Duodenal mucosa (tissue), 2 donors: ENCODE measurements at regions not wholly inside any gene's neighbourhood (a gene's known extent, or its start where the extent isn't known, plus 50 kb on each side); places are given as distances from the start of the nearest gene placed in this dataset.

Experiments used
- H3K27ac ChIP-seq: one replicate; pipeline ENCODE4 v1.7.0; 2013; ENCODE audit warnings: low read depth, low read length
- H3K27me3 ChIP-seq, 2 donors: one replicate each; pipeline ENCODE4 v1.7.0; 2013; ENCODE audit warnings: low read length in 2 of 2, control low read depth in 1 of 2; ENCODE audit not compliant: insufficient read depth in 2 of 2, control insufficient read depth in 1 of 2
- H3K36me3 ChIP-seq, 2 donors: one replicate each; pipeline ENCODE4 v1.7.0; 2013; ENCODE audit warnings: low read length in 2 of 2, control low read depth in 1 of 2; ENCODE audit not compliant: insufficient read depth in 2 of 2, control insufficient read depth in 1 of 2
- H3K4me1 ChIP-seq, 2 donors: one replicate each; pipeline ENCODE4 v1.7.0; 2013; ENCODE audit warnings: low read length in 2 of 2, control low read depth in 1 of 2; ENCODE audit not compliant: insufficient read depth in 2 of 2, control insufficient read depth in 1 of 2
- H3K4me3 ChIP-seq, 2 donors: one replicate each; pipeline ENCODE4 v1.7.0; 2013; ENCODE audit warnings: low read length in 2 of 2, low read depth in 1 of 2
- H3K9ac ChIP-seq, 2 donors: one replicate each; pipeline ENCODE4 v1.7.0; 2013; ENCODE audit warnings: low read length in 2 of 2, low read depth in 1 of 2
- H3K9me3 ChIP-seq, 2 donors: one replicate each; pipeline ENCODE4 v1.7.0; 2013; ENCODE audit warnings: low read length in 2 of 2, control low read depth in 1 of 2; ENCODE audit not compliant: control insufficient read depth in 1 of 2

DNA sequence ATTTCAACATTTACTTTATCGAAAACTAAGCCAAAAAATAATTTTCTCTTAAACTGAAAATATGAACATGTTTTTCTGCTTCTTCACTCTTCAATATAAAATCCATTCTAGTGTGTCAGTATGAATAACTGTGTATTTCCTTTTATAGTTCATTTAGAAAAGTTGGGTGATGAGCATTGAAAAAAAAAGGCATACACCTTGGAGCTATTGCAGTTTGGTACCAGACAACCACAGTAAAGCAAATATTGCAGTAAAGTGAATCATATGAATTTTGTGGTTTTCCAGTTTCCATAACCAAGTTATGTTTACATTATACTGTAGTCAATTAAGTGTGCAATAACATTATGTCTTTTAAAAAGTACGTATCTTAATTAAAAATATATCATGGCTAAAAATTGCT lies 195.0 kb upstream of the FOXG1 start:
- Histone ChIP-seq H3K4me3 (no peak overlapping the region), H3K9ac (no peak overlapping the region), H3K27ac (no peak overlapping the region), H3K9me3 (peaks cover 7 to 15% of the 10 kb centered on the region in 2 donors), H3K27me3 (no peaks in the 10 kb centered on the region), H3K36me3 (no peaks in the 10 kb centered on the region), H3K4me1 (no peaks in the 10 kb centered on the region)

DNA sequence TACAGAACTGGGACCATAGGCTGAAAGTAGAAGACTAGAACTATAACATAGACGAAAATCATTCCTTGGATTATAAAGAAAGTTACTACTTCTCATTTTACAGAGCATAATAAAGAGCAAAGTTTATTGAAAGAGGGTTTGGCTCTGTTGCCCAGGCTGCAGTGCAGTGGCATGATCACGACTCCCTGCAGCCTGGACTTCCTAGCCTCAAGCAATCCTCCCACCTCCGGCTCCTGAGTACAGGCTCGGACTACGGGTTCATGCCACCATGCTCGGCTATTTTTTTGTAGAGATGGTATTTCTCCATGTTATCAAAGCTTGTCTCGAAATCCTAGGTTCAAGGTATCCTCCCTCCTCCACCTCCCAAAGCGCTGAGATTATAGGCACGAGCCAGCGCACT lies 190.1 kb upstream of the FOXG1 start:
- H3K9ac ChIP-seq: no peak overlapping the region
- no peak overlapping the region for H3K27ac ChIP-seq
- peaks cover 9 to 15% of the 10 kb centered on the region in 2 donors for H3K9me3 ChIP-seq
- H3K4me3 ChIP-seq: no peak overlapping the region
- no peaks in the 10 kb centered on the region for H3K36me3 ChIP-seq
- no peaks in the 10 kb centered on the region for H3K4me1 ChIP-seq
- H3K27me3 ChIP-seq: no peaks in the 10 kb centered on the region

DNA sequence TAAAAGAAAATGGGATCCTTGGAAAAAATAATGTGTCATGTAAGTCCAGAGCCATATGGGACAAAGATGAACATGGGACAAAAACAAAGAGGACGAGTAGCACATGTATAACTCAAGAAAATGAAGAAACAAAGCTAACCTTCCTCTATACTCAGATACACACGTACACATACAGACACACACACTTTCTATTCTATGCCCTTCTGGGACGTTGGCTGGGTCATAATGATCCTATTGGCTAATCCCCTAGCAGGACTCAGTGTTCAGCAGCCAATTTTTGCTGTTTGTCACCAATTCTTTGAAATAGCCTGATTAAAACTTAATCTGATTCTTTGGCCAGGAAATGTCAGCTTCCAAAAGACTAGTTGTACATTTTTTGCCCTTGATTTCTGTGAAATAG lies 189.4 kb upstream of the FOXG1 start:
- Histone ChIP-seq H3K27ac (no peak overlapping the region), H3K9me3 (peaks cover 9 to 11% of the 10 kb centered on the region in 2 donors), H3K9ac (no peak overlapping the region), H3K4me3 (no peak overlapping the region), H3K4me1 (no peaks in the 10 kb centered on the region), H3K36me3 (no peaks in the 10 kb centered on the region), H3K27me3 (no peaks in the 10 kb centered on the region)

GRCh38 chr14:28577711-28578131 lies 188.9 kb upstream of the FOXG1 start:
- Histone ChIP-seq H3K4me1 (no peaks in the 10 kb centered on the region), H3K4me3 (no peak overlapping the region), H3K27me3 (no peaks in the 10 kb centered on the region), H3K9ac (no peak overlapping the region), H3K27ac (no peak overlapping the region), H3K36me3 (no peaks in the 10 kb centered on the region), H3K9me3 (peaks cover 6 to 9% of the 10 kb centered on the region in 2 donors)

- H3K36me3 ChIP-seq: no peaks in the 10 kb centered on the region
- no peak overlapping the region for H3K9ac ChIP-seq
- H3K27me3 ChIP-seq: no peaks in the 10 kb centered on the region
- peaks cover 4 to 7% of the 10 kb centered on the region in 2 donors for H3K9me3 ChIP-seq
- no peaks in the 10 kb centered on the region for H3K4me1 ChIP-seq
- H3K27ac ChIP-seq: no peak overlapping the region
- no peak overlapping the region for H3K4me3 ChIP-seq
These were observed 181.6 kb upstream of the FOXG1 start for GRCh38 chr14:28584951-28585350.

GRCh38 chr14:28589792-28590191 lies 176.8 kb upstream of the FOXG1 start:
- H3K4me1 ChIP-seq: no peaks in the 10 kb centered on the region
- H3K27me3 ChIP-seq: no peaks in the 10 kb centered on the region
- no peaks in the 10 kb centered on the region for H3K36me3 ChIP-seq
- H3K9ac ChIP-seq: no peak overlapping the region
- H3K4me3 ChIP-seq: no peak overlapping the region
- H3K9me3 ChIP-seq: peaks cover 4 to 6% of the 10 kb centered on the region in 2 donors
- H3K27ac ChIP-seq: no peak overlapping the region

DNA sequence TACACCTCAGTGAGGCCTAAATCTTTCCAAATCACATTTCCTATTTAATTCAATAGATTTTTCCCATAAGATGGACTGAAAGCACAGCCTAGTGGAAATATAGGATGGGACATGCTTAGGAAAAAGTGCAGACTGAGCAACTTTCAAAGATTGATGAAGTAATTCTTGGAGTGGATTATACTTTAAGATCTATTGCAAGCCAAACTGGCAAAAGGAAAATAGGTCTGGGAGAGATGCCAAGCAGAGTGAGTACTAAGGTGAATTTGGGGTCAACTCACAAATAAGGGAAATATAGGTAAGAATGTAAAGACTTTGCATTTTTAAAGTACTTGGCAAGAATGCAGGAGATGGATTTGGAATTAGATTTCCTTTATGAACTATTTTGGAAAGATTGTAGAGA lies 170.2 kb upstream of the FOXG1 start:
- Histone ChIP-seq H3K36me3 (no peaks in the 10 kb centered on the region), H3K27me3 (no peaks in the 10 kb centered on the region), H3K9me3 (peaks cover 0 to 4% of the 10 kb centered on the region in 2 donors), H3K9ac (no peak overlapping the region), H3K4me1 (no peaks in the 10 kb centered on the region), H3K27ac (no peak overlapping the region), H3K4me3 (no peak overlapping the region)

DNA sequence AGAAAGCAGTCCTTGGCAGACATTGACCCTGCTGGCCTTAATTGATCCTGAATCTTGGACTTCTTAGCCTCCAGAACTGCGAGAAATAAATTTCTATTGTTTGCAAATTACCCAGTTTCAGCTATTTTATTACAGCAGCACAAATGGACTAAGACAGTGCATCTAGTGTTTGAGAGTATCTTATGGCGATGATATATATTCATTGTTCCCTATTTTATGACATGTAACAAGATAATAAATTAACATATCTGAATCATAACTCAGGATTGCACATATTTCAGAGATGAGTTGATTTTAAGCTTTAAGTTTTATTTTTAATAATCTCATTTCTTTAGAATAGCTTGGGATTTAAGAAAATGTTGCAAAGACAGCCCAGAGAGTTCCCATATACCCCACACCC lies 167.4 kb upstream of the FOXG1 start:
- Histone ChIP-seq H3K27me3 (no peaks in the 10 kb centered on the region), H3K36me3 (no peaks in the 10 kb centered on the region)

DNA sequence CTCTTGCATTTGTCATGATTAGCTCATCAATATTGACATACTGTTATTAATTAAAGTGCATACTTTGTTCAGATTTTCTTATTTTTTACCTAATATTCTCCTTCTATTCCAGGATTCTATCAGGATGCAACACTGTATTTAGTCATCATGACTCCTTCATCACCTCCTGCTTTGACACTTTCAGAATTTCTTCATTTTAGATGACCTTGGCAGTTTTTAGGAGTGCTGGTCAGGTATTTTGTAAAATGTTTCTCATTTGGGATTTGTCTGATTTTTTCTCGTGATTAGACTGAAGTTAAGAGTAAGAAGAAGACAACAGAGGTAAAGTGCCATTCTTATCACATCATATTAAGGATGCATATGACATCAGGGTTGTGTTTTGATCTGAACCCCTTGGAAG lies 167.0 kb upstream of the FOXG1 start:
- Histone ChIP-seq H3K9ac (no peak overlapping the region), H3K4me3 (no peak overlapping the region), H3K27me3 (no peaks in the 10 kb centered on the region), H3K36me3 (no peaks in the 10 kb centered on the region), H3K9me3 (no peaks in the 10 kb centered on the region), H3K27ac (no peak overlapping the region), H3K4me1 (no peaks in the 10 kb centered on the region)

More for the DNA sequence above, 167.4 kb upstream of the FOXG1 start:
- no peak overlapping the region for H3K27ac ChIP-seq
- H3K4me1 ChIP-seq: no peaks in the 10 kb centered on the region
- H3K4me3 ChIP-seq: no peak overlapping the region
- no peak overlapping the region for H3K9ac ChIP-seq
- peaks cover 0 to 2% of the 10 kb centered on the region in 2 donors for H3K9me3 ChIP-seq

DNA sequence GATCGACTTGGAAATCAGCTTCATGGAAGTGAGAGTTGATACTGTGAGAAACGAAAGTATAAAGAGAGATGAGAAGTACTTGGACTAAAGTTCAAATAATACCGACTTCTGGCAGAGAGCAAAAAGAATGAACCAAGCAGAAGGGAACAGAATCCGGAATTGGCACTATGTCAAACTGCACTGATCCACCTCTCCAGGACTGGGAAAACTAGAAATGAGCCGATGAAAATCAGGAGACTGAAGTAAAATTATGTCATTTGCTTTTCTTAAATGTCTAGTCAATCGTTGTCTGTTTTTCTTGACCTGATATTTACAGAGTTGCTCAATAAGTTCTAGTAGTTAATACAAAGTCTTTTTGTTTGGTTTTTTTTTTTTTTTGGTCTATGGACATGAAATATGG lies 163.0 kb upstream of the FOXG1 start:
- Histone ChIP-seq H3K4me3 (no peak overlapping the region), H3K27me3 (no peaks in the 10 kb centered on the region), H3K9ac (no peak overlapping the region), H3K27ac (no peak overlapping the region), H3K9me3 (no peaks in the 10 kb centered on the region), H3K36me3 (no peaks in the 10 kb centered on the region), H3K4me1 (no peaks in the 10 kb centered on the region)

- Histone ChIP-seq H3K27me3 (no peaks in the 10 kb centered on the region), H3K9me3 (no peaks in the 10 kb centered on the region), H3K27ac (no peak overlapping the region), H3K9ac (no peak overlapping the region), H3K4me1 (no peaks in the 10 kb centered on the region), H3K36me3 (no peaks in the 10 kb centered on the region), H3K4me3 (no peak overlapping the region)
These were observed 158.9 kb upstream of the FOXG1 start for GRCh38 chr14:28607661-28608060.
